ENCODE measurements at regions not wholly inside any gene's neighbourhood (a gene's known extent, or its start where the extent isn't known, plus 50 kb on each side); places are given as distances from the start of the nearest gene placed in this dataset.

GRCh38 chr3:159149633-159150032 is 347.8 kb downstream of the MFSD1 start:
- FAIRE-seq = no peak
- no peak for TF ChIP-seq TAF1 (IDR thresholded peaks at IDR 0.05; ENCODE audit: low read depth, low read length)
- no peak for TF ChIP-seq POLR2A (IDR thresholded peaks at IDR 0.05; ENCODE audit: low read depth, low read length)
- no peak for TF ChIP-seq SPI1 (IDR thresholded peaks at IDR 0.05; ENCODE audit: low read depth, low read length)
- TF ChIP-seq PAX5 (IDR thresholded peaks at IDR 0.05; ENCODE audit: insufficient read depth, low read length, severe bottlenecking) = no peak
- TF ChIP-seq POU2F2 (IDR thresholded peaks at IDR 0.05; ENCODE audit: low read depth, low read length) = no peak
- TF ChIP-seq POLR2AphosphoS5 (IDR thresholded peaks at IDR 0.05; ENCODE audit: low read depth, low read length) = no peak
- DNase-seq (ENCODE audit: insufficient read length, low spot score) = no peak

GRCh38 chr3:159150180-159150579 is 348.3 kb downstream of the MFSD1 start:
- DNase-seq (ENCODE audit: insufficient read length, low spot score) (no peak), FAIRE-seq (no peak)
- TF ChIP-seq POLR2A (IDR thresholded peaks at IDR 0.05; ENCODE audit: low read depth, low read length) = no peak
- no peak for TF ChIP-seq PAX5 (IDR thresholded peaks at IDR 0.05; ENCODE audit: insufficient read depth, low read length, severe bottlenecking)

- no peak for TF ChIP-seq POLR2A (IDR thresholded peaks at IDR 0.05; ENCODE audit: low read depth, low read length)
- no peak for TF ChIP-seq TAF1 (IDR thresholded peaks at IDR 0.05; ENCODE audit: low read depth, low read length)
- no peak for TF ChIP-seq SPI1 (IDR thresholded peaks at IDR 0.05; ENCODE audit: low read depth, low read length)
- FAIRE-seq (no peak), DNase-seq (ENCODE audit: insufficient read length, low spot score) (no peak)
These were observed 349.3 kb downstream of the MFSD1 start for GRCh38 chr3:159151130-159151529.

- TF ChIP-seq TAF1 (IDR thresholded peaks at IDR 0.05; ENCODE audit: low read depth, low read length) (no peak), PAX5 (IDR thresholded peaks at IDR 0.05; ENCODE audit: insufficient read depth, low read length, severe bottlenecking) (no peak), POU2F2 (IDR thresholded peaks at IDR 0.05; ENCODE audit: low read depth, low read length) (no peak), SPI1 (IDR thresholded peaks at IDR 0.05; ENCODE audit: low read depth, low read length) (no peak), POLR2A (IDR thresholded peaks at IDR 0.05; ENCODE audit: low read depth, low read length) (no peak)
- FAIRE-seq = no peak
- no peak for DNase-seq (ENCODE audit: insufficient read length, low spot score)
These were observed 355.4 kb downstream of the MFSD1 start for GRCh38 chr3:159157275-159157674.

- DNase-seq (ENCODE audit: insufficient read length, low spot score) (no peak), FAIRE-seq (no peak)
- TF ChIP-seq POU2F2 (IDR thresholded peaks at IDR 0.05; ENCODE audit: low read depth, low read length) = no peak
- no peak for TF ChIP-seq PAX5 (IDR thresholded peaks at IDR 0.05; ENCODE audit: insufficient read depth, low read length, severe bottlenecking)
- TF ChIP-seq TAF1 (IDR thresholded peaks at IDR 0.05; ENCODE audit: low read depth, low read length) = no peak
- TF ChIP-seq POLR2A (IDR thresholded peaks at IDR 0.05; ENCODE audit: low read depth, low read length) = no peak
- no peak for TF ChIP-seq SPI1 (IDR thresholded peaks at IDR 0.05; ENCODE audit: low read depth, low read length)
- TF ChIP-seq POLR2AphosphoS5 (IDR thresholded peaks at IDR 0.05; ENCODE audit: low read depth, low read length) = no peak
These were observed 356.4 kb downstream of the MFSD1 start for GRCh38 chr3:159158213-159158612.

GRCh38 chr3:159158801-159159200 is 356.9 kb downstream of the MFSD1 start:
- TF ChIP-seq PAX5 (IDR thresholded peaks at IDR 0.05; ENCODE audit: insufficient read depth, low read length, severe bottlenecking) = no peak
- no peak for TF ChIP-seq TAF1 (IDR thresholded peaks at IDR 0.05; ENCODE audit: low read depth, low read length)
- TF ChIP-seq POLR2A (IDR thresholded peaks at IDR 0.05; ENCODE audit: low read depth, low read length) = no peak
- no peak for TF ChIP-seq POLR2AphosphoS5 (IDR thresholded peaks at IDR 0.05; ENCODE audit: low read depth, low read length)
- no peak for TF ChIP-seq POU2F2 (IDR thresholded peaks at IDR 0.05; ENCODE audit: low read depth, low read length)
- FAIRE-seq = no peak
- no peak for DNase-seq (ENCODE audit: insufficient read length, low spot score)

GRCh38 chr3:159159546-159159945 is 357.7 kb downstream of the MFSD1 start:
- FAIRE-seq (peak; percentile 33), DNase-seq (ENCODE audit: insufficient read length, low spot score) (no peak)
- no peak for TF ChIP-seq POLR2A (IDR thresholded peaks at IDR 0.05; ENCODE audit: low read depth, low read length)
- no peak for TF ChIP-seq POU2F2 (IDR thresholded peaks at IDR 0.05; ENCODE audit: low read depth, low read length)

GRCh38 chr3:159163656-159164055 is 361.8 kb downstream of the MFSD1 start:
- TF ChIP-seq SPI1 (IDR thresholded peaks at IDR 0.05; ENCODE audit: low read depth, low read length) (no peak), PAX5 (IDR thresholded peaks at IDR 0.05; ENCODE audit: insufficient read depth, low read length, severe bottlenecking) (no peak)
- DNase-seq (ENCODE audit: insufficient read length, low spot score) (no peak), FAIRE-seq (no peak)

- no peak for FAIRE-seq
- TF ChIP-seq POLR2A (IDR thresholded peaks at IDR 0.05; ENCODE audit: low read depth, low read length) = no peak
- DNase-seq (ENCODE audit: insufficient read length, low spot score) = no peak
These were observed 364.1 kb downstream of the MFSD1 start for GRCh38 chr3:159165961-159166360.

- DNase-seq (ENCODE audit: insufficient read length, low spot score) (no peak), FAIRE-seq (no peak)
- TF ChIP-seq POLR2A (IDR thresholded peaks at IDR 0.05; ENCODE audit: low read depth, low read length) (no peak), POLR2AphosphoS5 (IDR thresholded peaks at IDR 0.05; ENCODE audit: low read depth, low read length) (no peak), SPI1 (IDR thresholded peaks at IDR 0.05; ENCODE audit: low read depth, low read length) (no peak), POU2F2 (IDR thresholded peaks at IDR 0.05; ENCODE audit: low read depth, low read length) (no peak), TAF1 (IDR thresholded peaks at IDR 0.05; ENCODE audit: low read depth, low read length) (no peak), PAX5 (IDR thresholded peaks at IDR 0.05; ENCODE audit: insufficient read depth, low read length, severe bottlenecking) (no peak)
These were observed 365.2 kb downstream of the MFSD1 start for GRCh38 chr3:159166899-159167586.

- DNase-seq (ENCODE audit: insufficient read length, low spot score) = no peak
- no peak for TF ChIP-seq POLR2AphosphoS5 (IDR thresholded peaks at IDR 0.05; ENCODE audit: low read depth, low read length)
- no peak for FAIRE-seq
These were observed 366.9 kb downstream of the MFSD1 start for GRCh38 chr3:159168788-159169187.
